Neutrophil (primary cell): ENCODE measurements at regions not wholly inside any gene's neighbourhood (a gene's known extent, or its start where the extent isn't known, plus 50 kb on each side); places are given as distances from the start of the nearest gene placed in this dataset.

Experiments
- H3K27ac ChIP-seq: fragments of 200-600 bp; sonication (generic); 2 replicates; pipeline ENCODE4 v1.5.1; 2016; ENCODE audit warnings: mild to moderate bottlenecking, moderate library complexity
- H3K27me3 ChIP-seq: fragments of 200-600 bp; sonication (generic); 2 replicates; pipeline ENCODE4 v1.6.0; 2016; ENCODE audit warnings: mild to moderate bottlenecking
- H3K36me3 ChIP-seq: fragments of 200-600 bp; sonication (generic); 2 replicates; pipeline ENCODE4 v1.5.1; 2017
- H3K4me1 ChIP-seq, 2 experiments: fragments of 200-600 bp in 1 of 2; sonication (generic) in 1 of 2; 1 replicate in 1 of 2; 2 replicates in 1 of 2; pipeline versions ENCODE4 v1.5.1 to v1.6.1; 2013 to 2016; ENCODE audit warnings: low read depth in 1 of 2, low read length in 1 of 2, mild to moderate bottlenecking in 1 of 2, moderate library complexity in 1 of 2; ENCODE audit not compliant: control insufficient read depth in 1 of 2, insufficient read depth in 1 of 2
- H3K4me3 ChIP-seq, 2 experiments: fragments of 200-600 bp in 1 of 2; sonication (generic) in 1 of 2; 1 replicate in 1 of 2; 2 replicates in 1 of 2; pipeline ENCODE4 v1.5.1; 2013 to 2016; ENCODE audit warnings: low read depth in 1 of 2, low read length in 1 of 2, mild to moderate bottlenecking in 1 of 2, moderate library complexity in 1 of 2
- H3K9me3 ChIP-seq: fragments of 200-600 bp; sonication (generic); 2 replicates; pipeline ENCODE4 v1.5.1; 2016
- CTCF ChIP-seq: fragments of 200-600 bp; sonication (generic); IDR thresholded peaks from 2 replicates; pipeline ENCODE4 v1.5.1; 2016; ENCODE audit warnings: antibody characterized with exemption

- Histone ChIP-seq H3K4me1 (peaks cover 37 to 39% of the 10 kb centered on the region in 2 experiments), H3K9me3 (no peaks in the 10 kb centered on the region), H3K27ac (no peak overlapping the region), H3K27me3 (no peaks in the 10 kb centered on the region), H3K36me3 (no peaks in the 10 kb centered on the region), H3K4me3 (no peak overlapping the region)
- TF ChIP-seq CTCF, result no peak
These were observed 261.9 kb upstream of the CITED2 start for GRCh38 chr6:139636391-139636790.

- H3K36me3 ChIP-seq, result no peaks in the 10 kb centered on the region
- no peaks in the 10 kb centered on the region for H3K9me3 ChIP-seq
- H3K4me3 ChIP-seq, result no peak overlapping the region
- TF ChIP-seq CTCF, result no peak
- no peak overlapping the region for H3K27ac ChIP-seq
- H3K4me1 ChIP-seq, result peaks cover 28 to 30% of the 10 kb centered on the region in 2 experiments
- H3K27me3 ChIP-seq, result no peaks in the 10 kb centered on the region
These were observed 261.1 kb upstream of the CITED2 start for GRCh38 chr6:139635401-139636130.

- H3K4me3 ChIP-seq, result no peak overlapping the region
- no peak for TF ChIP-seq CTCF
- no peaks in the 10 kb centered on the region for H3K27me3 ChIP-seq
- H3K9me3 ChIP-seq, result no peaks in the 10 kb centered on the region
- no peak overlapping the region for H3K27ac ChIP-seq
- peaks cover 10 to 15% of the 10 kb centered on the region in 2 experiments for H3K4me1 ChIP-seq
- no peaks in the 10 kb centered on the region for H3K36me3 ChIP-seq
These were observed 258.4 kb upstream of the CITED2 start for GRCh38 chr6:139632840-139633239.

GRCh38 chr6:139628270-139628669 lies 253.8 kb upstream of the CITED2 start:
- Histone ChIP-seq H3K4me1 (peaks cover 41 to 52% of the 10 kb centered on the region in 2 experiments), H3K9me3 (no peaks in the 10 kb centered on the region), H3K36me3 (no peaks in the 10 kb centered on the region), H3K27me3 (no peaks in the 10 kb centered on the region), H3K4me3 (no peak overlapping the region), H3K27ac (peak overlapping the region; percentile 76)
- TF ChIP-seq CTCF, result no peak

- H3K4me3 ChIP-seq, result peak overlapping the region; percentile 41 to 43
- no peaks in the 10 kb centered on the region for H3K9me3 ChIP-seq
- H3K27ac ChIP-seq, result peak overlapping the region; percentile 76
- peaks cover 41 to 52% of the 10 kb centered on the region in 2 experiments for H3K4me1 ChIP-seq
- H3K27me3 ChIP-seq, result no peaks in the 10 kb centered on the region
- no peaks in the 10 kb centered on the region for H3K36me3 ChIP-seq
- TF ChIP-seq CTCF, result no peak
These were observed 252.6 kb upstream of the CITED2 start for GRCh38 chr6:139627091-139627490.
